K562 (cell line): ENCODE measurements at regions not wholly inside any gene's neighbourhood (a gene's known extent, or its start where the extent isn't known, plus 50 kb on each side); places are given as distances from the start of the nearest gene placed in this dataset.

Experiments used
- ATAC-seq: fragments of 200-7000 bp; cut with Tn5 transposase; 3 replicates; pipeline ENCODE4 v1.9.1; 2020; ENCODE audit warnings: moderate library complexity
- BruUV-seq: library from RNA; stranded (reverse); fragments of 400-500 nt; replicated peaks from 2 replicates; lab custom pipeline; 2021; lab: Mats Ljungman, UMichigan
- CTCF ChIA-PET: fragments of 300-600 bp; formaldehyde crosslinking; extraction: SDS; loops from one replicate; lab custom pipeline; 2021; ENCODE audit warnings: low intra/inter-chr PET ratio; lab: Yijun Ruan, JAX
- POLR2A ChIA-PET: fragments of 300-600, 350-650 bp; sonication (Branson Sonifier 250); formaldehyde crosslinking; extraction: SDS; loops from one replicate; lab custom pipeline; 2021; ENCODE audit warnings: antibody characterized with exemption, inconsistent platforms; lab: Yijun Ruan, JAX
- DNase-seq, 4 experiments: peaks; one replicate each; pipeline versions ENCODE4 v3.0.0 to v3.0.0-alpha.2; 2011 to 2018; ENCODE audit warnings: low spot score in 3 of 4, mixed read lengths in 3 of 4; ENCODE audit errors: extremely low read depth in 1 of 4
- FAIRE-seq: peaks from 2 replicates; lab custom pipeline; 2011; peaks lifted over from hg19 to GRCh38; lab: Jason Lieb, UNC
- H2AFZ ChIP-seq: 2 replicates; pipeline ENCODE4 v1.6.0; 2011; ENCODE audit warnings: low read depth, low read length, control low read depth, inconsistent platforms
- H3K27ac ChIP-seq: fragments of 200-600 bp; 3 replicates; pipeline ENCODE4 v1.8.0; 2011; ENCODE audit warnings: low read depth, mild to moderate bottlenecking, control low read depth, inconsistent platforms, low read length, moderate library complexity, mixed read lengths; ENCODE audit errors: extremely low read depth
- H3K27me3 ChIP-seq, 2 experiments: fragments of 300-600 bp in 1 of 2; 2 replicates in 1 of 2; 3 replicates in 1 of 2; pipeline versions ENCODE4 v1.6.0 to v1.8.0; 2011; ENCODE audit warnings: inconsistent platforms in 2 of 2, low read length in 2 of 2, mild to moderate bottlenecking in 1 of 2, mixed read lengths in 1 of 2, moderate library complexity in 1 of 2; ENCODE audit not compliant: control insufficient read depth in 2 of 2, insufficient read depth in 2 of 2
- H3K36me3 ChIP-seq: fragments of 300-600 bp; 3 replicates; pipeline ENCODE4 v1.8.0; 2011; ENCODE audit warnings: mild to moderate bottlenecking, low read length, inconsistent platforms; ENCODE audit not compliant: control insufficient read depth, insufficient read depth
- H3K4me1 ChIP-seq, 2 experiments: fragments of 200-600 bp in 1 of 2; replicated peaks in 1 of 2; 2 replicates in 1 of 2; 3 replicates in 1 of 2; pipeline versions ENCODE4 v1.5.1 to v1.8.0; 2011; ENCODE audit warnings: inconsistent platforms in 2 of 2, low read length in 2 of 2, mild to moderate bottlenecking in 1 of 2, mixed read lengths in 1 of 2, moderate library complexity in 1 of 2; ENCODE audit not compliant: control insufficient read depth in 2 of 2, insufficient read depth in 2 of 2
- H3K4me2 ChIP-seq: 2 replicates; pipeline ENCODE4 v1.6.1; 2011; ENCODE audit warnings: low read length, control low read depth, inconsistent platforms, mixed read lengths; ENCODE audit not compliant: insufficient read depth
- H3K4me3 ChIP-seq: fragments of 200-600 bp; sonication (generic), shearing (Covaris generic); 2 replicates; pipeline ENCODE4 v1.5.1; 2016; ENCODE audit warnings: control low read depth, inconsistent platforms
- H3K79me2 ChIP-seq: fragments of 200-600 bp; 3 replicates; pipeline ENCODE4 v1.8.0; 2011; ENCODE audit warnings: low read length, inconsistent platforms; ENCODE audit not compliant: control insufficient read depth, insufficient read depth
- H3K9ac ChIP-seq, 2 experiments: 2 replicates each; pipeline versions ENCODE4 v1.6.0 to v1.6.1; 2011; ENCODE audit warnings: low read depth in 2 of 2, low read length in 2 of 2, control low read depth in 1 of 2, inconsistent platforms in 1 of 2, mild to moderate bottlenecking in 1 of 2, mixed read lengths in 1 of 2; ENCODE audit not compliant: insufficient read depth in 1 of 2
- H3K9me1 ChIP-seq: one replicate; pipeline ENCODE4 v1.6.0; 2011; ENCODE audit warnings: inconsistent platforms, mild to moderate bottlenecking, low read length, moderate library complexity; ENCODE audit not compliant: control insufficient read depth, insufficient read depth
- H3K9me3 ChIP-seq: replicated peaks from 2 replicates; pipeline ENCODE4 v1.5.1; 2011; ENCODE audit warnings: low read depth, low read length, inconsistent platforms; ENCODE audit not compliant: control insufficient read depth, insufficient read depth
- H4K20me1 ChIP-seq: replicated peaks from 2 replicates; pipeline ENCODE4 v1.6.1; 2011; ENCODE audit warnings: low read length, inconsistent platforms, mixed read lengths; ENCODE audit not compliant: control insufficient read depth, insufficient read depth
- BCL6 ChIP-seq: fragments of 250-450 bp; sonication (Bioruptor Pico); IDR thresholded peaks from 2 replicates; pipeline ENCODE4 v1.4.0; 2020
- CBFA2T2 ChIP-seq: fragments of 450-650 bp; conservative IDR thresholded peaks from 2 replicates; pipeline ENCODE4 v1.6.1; 2017; ENCODE audit warnings: mild to moderate bottlenecking
- CBFA2T3 ChIP-seq: fragments of 450-650 bp; IDR thresholded peaks from 2 replicates; pipeline ENCODE4 v1.6.1; 2017
- CCNT2 ChIP-seq: IDR thresholded peaks from 2 replicates; pipeline ENCODE4 v1.6.1; 2011; ENCODE audit warnings: borderline replicate concordance, low read depth, mild to moderate bottlenecking, moderate library complexity, mixed read lengths, low read length; ENCODE audit not compliant: insufficient read length; ENCODE audit errors: extremely low read depth
- CSDE1 ChIP-seq, 2 experiments: fragments of 450-650 bp; IDR thresholded peaks; 2 replicates each; pipeline ENCODE4 v1.6.1; 2016; ENCODE audit warnings: mild to moderate bottlenecking in 1 of 2
- E2F1 ChIP-seq: sonication (generic); formaldehyde crosslinking; IDR thresholded peaks from 2 replicates; pipeline ENCODE4 v1.8.1; 2023; ENCODE audit warnings: mild to moderate bottlenecking, missing genetic modification reagents, moderate library complexity
- GABPA ChIP-seq: fragments of 200-800 bp; sonication (Bioruptor generic); conservative IDR thresholded peaks from 2 replicates; pipeline ENCODE4 v1.6.1; 2016; ENCODE audit warnings: low read depth, missing genetic modification characterization, missing compliant biosample characterization
- MIER1 ChIP-seq: fragments of 450-650 bp; IDR thresholded peaks from 2 replicates; pipeline ENCODE4 v1.6.1; 2016; ENCODE audit warnings: antibody characterized with exemption, mild to moderate bottlenecking, low read depth
- POLR2B ChIP-seq: fragments of 450-650 bp; IDR thresholded peaks from 2 replicates; pipeline ENCODE4 v1.6.1; 2018; ENCODE audit warnings: low read depth; ENCODE audit not compliant: partially characterized antibody
- POLR2G ChIP-seq: fragments of 200-400 bp; formaldehyde crosslinking; IDR thresholded peaks from 2 replicates; pipeline ENCODE4 v1.6.1; 2017; ENCODE audit warnings: low read depth, mild to moderate bottlenecking, antibody characterized with exemption, low read length, moderate library complexity
- PPARD ChIP-seq: fragments of 250-450 bp; sonication (Bioruptor Pico); IDR thresholded peaks from 2 replicates; pipeline ENCODE4 v1.8.0; 2022; ENCODE audit warnings: inconsistent platforms, mild to moderate bottlenecking, moderate library complexity
- SMARCA4 ChIP-seq: fragments of 450-650 bp; IDR thresholded peaks from 2 replicates; pipeline ENCODE4 v1.6.1; 2016
- SNIP1 ChIP-seq: fragments of 450-650 bp; IDR thresholded peaks from 2 replicates; pipeline ENCODE4 v1.7.1; 2017; ENCODE audit warnings: low read depth, mild to moderate bottlenecking
- TAF7 ChIP-seq: fragments of 450-650 bp; IDR thresholded peaks from 2 replicates; pipeline ENCODE4 v1.6.1; 2016; ENCODE audit warnings: missing genetic modification characterization, missing compliant biosample characterization
- TCFL5 ChIP-seq: fragments of 250-450 bp; sonication (Bioruptor Pico); conservative IDR thresholded peaks from 2 replicates; pipeline ENCODE4 v1.6.1; 2021; ENCODE audit warnings: mild to moderate bottlenecking, moderate library complexity, matching md5 sums
- YY1 ChIP-seq, 3 experiments: IDR thresholded peaks; 2 replicates each; pipeline ENCODE4 v1.6.1; 2011; ENCODE audit warnings: low read length in 2 of 3, mild to moderate bottlenecking in 2 of 3, moderate library complexity in 2 of 3, borderline replicate concordance in 1 of 3, control low read depth in 1 of 3, low read depth in 1 of 3; ENCODE audit not compliant: insufficient read depth in 3 of 3, insufficient replicate concordance in 2 of 3, control insufficient read depth in 1 of 3, insufficient read length in 1 of 3; ENCODE audit errors: extremely low read depth in 1 of 3
- ZNF24 ChIP-seq: fragments of 450-650 bp; IDR thresholded peaks from 2 replicates; pipeline ENCODE4 v1.6.1; 2016
- ZNF41 ChIP-seq: fragments of 250-450 bp; sonication (Bioruptor Pico); conservative IDR thresholded peaks from 2 replicates; pipeline ENCODE4 v1.4.0; 2020; ENCODE audit warnings: mild to moderate bottlenecking
- ZNF431 ChIP-seq: sonication (generic); formaldehyde crosslinking; IDR thresholded peaks from 2 replicates; pipeline ENCODE4 v1.8.0; 2022; ENCODE audit warnings: mild to moderate bottlenecking, missing genetic modification reagents
- WGBS: fragments of 100-300 bp; shearing (Covaris generic); methylation state at CpG from one replicate; pipeline ENCODE4 v1.1.6; 2016; ENCODE audit warnings: low coverage, mixed read lengths; ENCODE audit not compliant: insufficient coverage; ENCODE audit errors: missing lambda C conversion rate; 5-methylcytosine and 5-hydroxymethylcytosine counted together
- in situ Hi-C: fragments of 300-500 bp; cut with MboI; formaldehyde crosslinking; loops from 4 replicates; pipeline ENCODE4 v1.15.0; 2018; ENCODE audit warnings: inconsistent platforms, mixed read lengths
- intact Hi-C: fragments of 100-400 bp; cut with micrococcal nuclease; formaldehyde crosslinking; loops from 2 replicates; pipeline ENCODE4 v1.14.2; 2022

- CTCF ChIA-PET: no interaction called here
- Histone ChIP-seq H4K20me1 (no peaks in the 10 kb centered on the region), H3K9ac (no peak overlapping the region), H3K36me3 (no peaks in the 10 kb centered on the region), H3K27ac (no peak overlapping the region), H2AFZ (no peak overlapping the region), H3K4me3 (no peak overlapping the region), H3K4me2 (no peak overlapping the region), H3K4me1 (no peaks in the 10 kb centered on the region), H3K9me3 (no peaks in the 10 kb centered on the region), H3K27me3 (no peaks in the 10 kb centered on the region), H3K9me1 (no peaks in the 10 kb centered on the region), H3K79me2 (no peaks in the 10 kb centered on the region)
- FAIRE-seq (no peak), ATAC-seq (no peak), DNase-seq (no peak)
- in situ Hi-C loops: no loop called here
- POLR2A ChIA-PET: no interaction called here
- TF ChIP-seq SMARCA4 (no peak), CBFA2T2 (no peak), CCNT2 (no peak), SNIP1 (no peak), ZNF431 (CRISPR knock-in tag) (no peak), BCL6 (CRISPR knock-in tag) (no peak)
- intact Hi-C loops: no loop called here
- 7% methylated on average over 2 of the region's 2 CpGs for WGBS
- no TSS peak for BruUV-seq
These were observed 1459.5 kb upstream of the PCDH20 start for GRCh38 chr13:62875118-62875640.

GRCh38 chr13:62850331-62850730, 1434.7 kb upstream of the PCDH20 start:
- no TSS peak for BruUV-seq
- no peak overlapping the region for H3K4me3 ChIP-seq
- intact Hi-C loops: no loop called here
- TF ChIP-seq TAF7 (tag) (no peak), TCFL5 (CRISPR knock-in tag) (no peak), E2F1 (no peak), PPARD (CRISPR knock-in tag) (no peak), ZNF24 (no peak), CSDE1 (IDR thresholded peaks at IDR 0.05) (no peak), ZNF41 (CRISPR knock-in tag) (no peak), POLR2G (no peak), CBFA2T3 (no peak), GABPA (tag) (no peak), YY1 (IDR thresholded peaks at IDR 0.05; ENCODE audit: borderline replicate concordance in 1 of 3, control insufficient read depth in 1 of 3, extremely low read depth in 1 of 3, insufficient read depth in 3 of 3, insufficient read length in 1 of 3, insufficient replicate concordance in 2 of 3, low read depth in 1 of 3, low read length in 2 of 3) (no peak), MIER1 (no peak), POLR2B (no peak)

More at GRCh38 chr13:62850331-62850730, 1434.7 kb upstream of the PCDH20 start:
- H3K9me3 ChIP-seq: no peaks in the 10 kb centered on the region
- in situ Hi-C loops: no loop called here
- H3K9me1 ChIP-seq: no peaks in the 10 kb centered on the region
- no peaks in the 10 kb centered on the region for H3K4me1 ChIP-seq
- no peaks in the 10 kb centered on the region for H4K20me1 ChIP-seq
- CTCF ChIA-PET: no interaction called here
- ATAC-seq: no peak
- no peak overlapping the region for H3K27ac ChIP-seq
- no peaks in the 10 kb centered on the region for H3K27me3 ChIP-seq
- H3K4me2 ChIP-seq: no peak overlapping the region
- no peak overlapping the region for H3K9ac ChIP-seq
- POLR2A ChIA-PET: no interaction called here
- no peaks in the 10 kb centered on the region for H3K79me2 ChIP-seq
- FAIRE-seq: no peak
- 0% methylated on average over 3 of the region's 3 CpGs for WGBS
- DNase-seq: no peak
- H2AFZ ChIP-seq: no peak overlapping the region
- H3K36me3 ChIP-seq: no peaks in the 10 kb centered on the region
